K562 (cell line): ENCODE measurements at regions not wholly inside any gene's neighbourhood (a gene's known extent, or its start where the extent isn't known, plus 50 kb on each side); places are given as distances from the start of the nearest gene placed in this dataset.
"Not testable (repeated sequence)": the region's sequence is repeated elsewhere in the genome, so short reads cannot be mapped to it uniquely, and the experiment has no call there.

Source experiments
- BRF2 ChIP-seq: IDR thresholded peaks from 3 replicates; pipeline ENCODE4 v1.6.1; 2011; ENCODE audit warnings: borderline replicate concordance, mild to moderate bottlenecking; ENCODE audit not compliant: insufficient read length, insufficient read depth
- CEBPB ChIP-seq: fragments of 450-650 bp; IDR thresholded peaks from 2 replicates; pipeline ENCODE4 v1.6.1; 2016; ENCODE audit warnings: missing genetic modification characterization, missing compliant biosample characterization
- GTF3C2 ChIP-seq: IDR thresholded peaks from 3 replicates; pipeline ENCODE4 v1.6.1; 2011; ENCODE audit warnings: borderline replicate concordance, mild to moderate bottlenecking, moderate library complexity; ENCODE audit not compliant: insufficient read length; ENCODE audit errors: extremely low read depth
- MEIS2 ChIP-seq: fragments of 450-650 bp; IDR thresholded peaks from 2 replicates; pipeline ENCODE4 v1.6.1; 2014; ENCODE audit warnings: mild to moderate bottlenecking; ENCODE audit not compliant: partially characterized antibody
- MYC ChIP-seq, 2 experiments: fragments of 250-450 bp in 1 of 2; sonication (Bioruptor Pico) in 1 of 2; IDR thresholded peaks; 2 replicates each; pipeline versions ENCODE4 v1.5.1 to v1.6.1; 2012 to 2021; ENCODE audit warnings: low read depth in 2 of 2, borderline replicate concordance in 1 of 2, improper control_type of control experiment in 1 of 2, low read length in 1 of 2, mild to moderate bottlenecking in 1 of 2, moderate library complexity in 1 of 2
- ZFPM2 ChIP-seq: fragments of 250-450 bp; sonication (Bioruptor Pico); IDR thresholded peaks from 2 replicates; pipeline ENCODE4 v1.5.1; 2022; ENCODE audit warnings: mild to moderate bottlenecking
- ZNF583 ChIP-seq: fragments of 250-450 bp; sonication (Bioruptor Pico); IDR thresholded peaks from 2 replicates; pipeline ENCODE4 v1.4.0; 2020
- TF ChIP-seq, protein P1 (sequence below), 3 experiments: IDR thresholded peaks in 2 of 3; conservative IDR thresholded peaks in 1 of 3; 2 replicates each; pipeline ENCODE4 v1.5.1; 2011 to 2012; ENCODE audit warnings: low read length in 3 of 3, mild to moderate bottlenecking in 3 of 3, control low read depth in 2 of 3, improper control_type of control experiment in 1 of 3, inconsistent platforms in 1 of 3, low read depth in 1 of 3, mixed read lengths in 1 of 3, moderate library complexity in 1 of 3; ENCODE audit not compliant: insufficient read depth in 2 of 3

GRCh38 chr15:28639016-28639415 lies 73.2 kb downstream of the GOLGA8M start:
- TF ChIP-seq MYC (IDR thresholded peaks at IDR 0.05; ENCODE audit: low read depth, low read length); MYC (CRISPR knock-in tag; IDR thresholded peaks at IDR 0.05; ENCODE audit: borderline replicate concordance, low read depth); ZNF583; MEIS2; BRF2; CEBPB (tag); GTF3C2; ZFPM2 (CRISPR knock-in tag): not testable (repeated sequence)
- TF ChIP-seq, protein P1, sequence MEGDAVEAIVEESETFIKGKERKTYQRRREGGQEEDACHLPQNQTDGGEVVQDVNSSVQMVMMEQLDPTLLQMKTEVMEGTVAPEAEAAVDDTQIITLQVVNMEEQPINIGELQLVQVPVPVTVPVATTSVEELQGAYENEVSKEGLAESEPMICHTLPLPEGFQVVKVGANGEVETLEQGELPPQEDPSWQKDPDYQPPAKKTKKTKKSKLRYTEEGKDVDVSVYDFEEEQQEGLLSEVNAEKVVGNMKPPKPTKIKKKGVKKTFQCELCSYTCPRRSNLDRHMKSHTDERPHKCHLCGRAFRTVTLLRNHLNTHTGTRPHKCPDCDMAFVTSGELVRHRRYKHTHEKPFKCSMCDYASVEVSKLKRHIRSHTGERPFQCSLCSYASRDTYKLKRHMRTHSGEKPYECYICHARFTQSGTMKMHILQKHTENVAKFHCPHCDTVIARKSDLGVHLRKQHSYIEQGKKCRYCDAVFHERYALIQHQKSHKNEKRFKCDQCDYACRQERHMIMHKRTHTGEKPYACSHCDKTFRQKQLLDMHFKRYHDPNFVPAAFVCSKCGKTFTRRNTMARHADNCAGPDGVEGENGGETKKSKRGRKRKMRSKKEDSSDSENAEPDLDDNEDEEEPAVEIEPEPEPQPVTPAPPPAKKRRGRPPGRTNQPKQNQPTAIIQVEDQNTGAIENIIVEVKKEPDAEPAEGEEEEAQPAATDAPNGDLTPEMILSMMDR (IDR thresholded peaks at IDR 0.05 in 2 of 3, conservative IDR thresholded peaks at IDR 0.05 in 1 of 3; ENCODE audit: insufficient read depth in 2 of 3, low read depth in 1 of 3, low read length in 3 of 3): not testable (repeated sequence)
